H9 (cell line): ENCODE measurements at regions not wholly inside any gene's neighbourhood (a gene's known extent, or its start where the extent isn't known, plus 50 kb on each side); places are given as distances from the start of the nearest gene placed in this dataset.

ENCODE experiments used
- DNase-seq: peaks from one replicate; pipeline ENCODE4 v3.0.0-alpha.2; 2017
- H2AFZ ChIP-seq: one replicate; pipeline ENCODE4 v1.6.1; 2013; ENCODE audit warnings: mild to moderate bottlenecking, low read length, control low read depth, moderate library complexity
- H2AK5ac ChIP-seq: 2 replicates; pipeline ENCODE4 v1.6.1; 2013; ENCODE audit warnings: low read length, control low read depth, mixed read lengths; ENCODE audit not compliant: insufficient read length
- H2BK120ac ChIP-seq: one replicate; pipeline ENCODE4 v1.6.1; 2013; ENCODE audit warnings: low read depth, mild to moderate bottlenecking, low read length, control low read depth, inconsistent platforms; ENCODE audit not compliant: poor library complexity, severe bottlenecking
- H2BK12ac ChIP-seq: 2 replicates; pipeline ENCODE4 v1.6.1; 2013; ENCODE audit warnings: low read length, control low read depth, mixed read lengths, low read depth; ENCODE audit not compliant: insufficient read length
- H2BK15ac ChIP-seq: 2 replicates; pipeline ENCODE4 v1.6.1; 2013; ENCODE audit warnings: low read depth, low read length, control low read depth
- H2BK20ac ChIP-seq: one replicate; pipeline ENCODE4 v1.6.1; 2013; ENCODE audit warnings: low read depth, mild to moderate bottlenecking, low read length, control low read depth, inconsistent platforms; ENCODE audit not compliant: poor library complexity, severe bottlenecking
- H2BK5ac ChIP-seq: 2 replicates; pipeline ENCODE4 v1.6.1; 2013; ENCODE audit warnings: low read length, control low read depth, mixed read lengths; ENCODE audit not compliant: insufficient read length
- H3K14ac ChIP-seq: 2 replicates; pipeline ENCODE4 v1.6.1; 2013; ENCODE audit warnings: low read length, control low read depth; ENCODE audit not compliant: insufficient read depth
- H3K18ac ChIP-seq: 2 replicates; pipeline ENCODE4 v1.6.1; 2013; ENCODE audit warnings: low read depth, mild to moderate bottlenecking, mixed read lengths, low read length, control low read depth; ENCODE audit not compliant: insufficient read length
- H3K23ac ChIP-seq: 2 replicates; pipeline ENCODE4 v1.6.1; 2013; ENCODE audit warnings: low read length, control low read depth, mixed read lengths, low read depth; ENCODE audit not compliant: insufficient read length
- H3K23me2 ChIP-seq: 2 replicates; pipeline ENCODE4 v1.6.1; 2013; ENCODE audit warnings: low read depth, mild to moderate bottlenecking, mixed read lengths, low read length, control low read depth; ENCODE audit not compliant: insufficient read length, poor library complexity, severe bottlenecking
- H3K27ac ChIP-seq: 2 replicates; pipeline ENCODE4 v1.5.1; 2013; ENCODE audit warnings: low read length, control low read depth, mixed read lengths, low read depth; ENCODE audit not compliant: insufficient read length
- H3K27me3 ChIP-seq: 2 replicates; pipeline ENCODE4 v1.6.1; 2013; ENCODE audit warnings: low read length, control low read depth, inconsistent platforms; ENCODE audit not compliant: insufficient read depth
- H3K4ac ChIP-seq: 2 replicates; pipeline ENCODE4 v1.6.1; 2013; ENCODE audit warnings: low read depth, mild to moderate bottlenecking, control low read depth, inconsistent platforms, low read length, moderate library complexity
- H3K4me1 ChIP-seq: 2 replicates; pipeline ENCODE4 v1.6.1; 2013; ENCODE audit warnings: low read length, control low read depth, inconsistent platforms; ENCODE audit not compliant: insufficient read depth
- H3K4me2 ChIP-seq: 2 replicates; pipeline ENCODE4 v1.6.1; 2013; ENCODE audit warnings: low read length, control low read depth, mixed read lengths; ENCODE audit not compliant: insufficient read length, insufficient read depth
- H3K56ac ChIP-seq: 2 replicates; pipeline ENCODE4 v1.6.1; 2013; ENCODE audit warnings: low read depth, mild to moderate bottlenecking, mixed read lengths, low read length, control low read depth; ENCODE audit not compliant: insufficient read length
- H3K79me1 ChIP-seq: 2 replicates; pipeline ENCODE4 v1.6.1; 2013; ENCODE audit warnings: low read depth, mild to moderate bottlenecking, moderate library complexity, low read length, control low read depth, inconsistent platforms; ENCODE audit not compliant: insufficient read depth, poor library complexity, severe bottlenecking
- H3K79me2 ChIP-seq: 2 replicates; pipeline ENCODE4 v1.6.1; 2013; ENCODE audit warnings: low read length, control low read depth, inconsistent platforms; ENCODE audit not compliant: insufficient read depth
- H3K9ac ChIP-seq: 2 replicates; pipeline ENCODE4 v1.6.1; 2013; ENCODE audit warnings: low read length, control low read depth, mixed read lengths; ENCODE audit not compliant: insufficient read length; ENCODE audit errors: extremely low read depth
- H3K9me3 ChIP-seq: one replicate; pipeline ENCODE4 v1.6.1; 2013; ENCODE audit warnings: low read depth, low read length, inconsistent platforms; ENCODE audit not compliant: control insufficient read depth
- H3T11ph ChIP-seq: one replicate; pipeline ENCODE4 v1.6.1; 2013; ENCODE audit warnings: mild to moderate bottlenecking, low read length, control low read depth, inconsistent platforms
- H4K20me1 ChIP-seq: one replicate; pipeline ENCODE4 v1.6.1; 2013; ENCODE audit not compliant: control insufficient read depth, insufficient read length, insufficient read depth
- H4K5ac ChIP-seq: 2 replicates; pipeline ENCODE4 v1.6.1; 2013; ENCODE audit warnings: low read depth, mild to moderate bottlenecking, mixed read lengths, low read length, control low read depth; ENCODE audit not compliant: insufficient read length
- H4K8ac ChIP-seq: replicated peaks from 2 replicates; pipeline ENCODE4 v1.6.1; 2013; ENCODE audit warnings: low read length, control low read depth, mixed read lengths, low read depth; ENCODE audit not compliant: insufficient read length
- H4K91ac ChIP-seq: 2 replicates; pipeline ENCODE4 v1.6.1; 2013; ENCODE audit warnings: low read depth, mild to moderate bottlenecking, moderate library complexity, mixed read lengths, low read length, control low read depth; ENCODE audit not compliant: insufficient read length
- H3K27ac Mint-ChIP-seq, 3 experiments: 2 replicates in 2 of 3; 3 replicates in 1 of 3; pipeline ENCODE4 v1.8.0; 2020 to 2021; ENCODE audit warnings: mixed read lengths in 3 of 3, mild to moderate bottlenecking in 1 of 3, moderate library complexity in 1 of 3
- H3K27me3 Mint-ChIP-seq: 2 replicates; pipeline ENCODE4 v1.8.0; 2021; ENCODE audit warnings: low read depth, mild to moderate bottlenecking, moderate library complexity, mixed read lengths
- H3K36me3 Mint-ChIP-seq, 3 experiments: 2 replicates in 2 of 3; 3 replicates in 1 of 3; pipeline ENCODE4 v1.8.0; 2020 to 2021; ENCODE audit warnings: low read depth in 3 of 3, mixed read lengths in 3 of 3; ENCODE audit not compliant: insufficient read depth in 1 of 3
- H3K4me1 Mint-ChIP-seq, 2 experiments: 2 replicates each; pipeline ENCODE4 v1.8.0; 2020; ENCODE audit warnings: mixed read lengths in 2 of 2
- H3K4me3 Mint-ChIP-seq, 2 experiments: 2 replicates in 1 of 2; 3 replicates in 1 of 2; pipeline ENCODE4 v1.8.0; 2020 to 2021; ENCODE audit warnings: mild to moderate bottlenecking in 2 of 2, mixed read lengths in 2 of 2, moderate library complexity in 1 of 2
- H3K9me3 Mint-ChIP-seq, 2 experiments: 2 replicates in 1 of 2; 3 replicates in 1 of 2; pipeline ENCODE4 v1.8.0; 2020; ENCODE audit warnings: mild to moderate bottlenecking in 2 of 2, mixed read lengths in 2 of 2, moderate library complexity in 1 of 2
- CTCF ChIP-seq: fragments of 200-600 bp; sonication (generic); conservative IDR thresholded peaks from 3 replicates; pipeline ENCODE4 v1.8.0; 2021; ENCODE audit warnings: antibody characterized with exemption, mild to moderate bottlenecking
- WGBS: extraction: QIAGEN DNeasy Blood & Tissue Kit; methylation state at CpG from one replicate; pipeline ENCODE4 v1.1.7; 2013; ENCODE audit warnings: missing lambda C conversion rate, low lambda C conversion rate, mixed read lengths; ENCODE audit not compliant: insufficient read length; ENCODE audit errors: extremely low coverage; 5-methylcytosine and 5-hydroxymethylcytosine counted together

DNA sequence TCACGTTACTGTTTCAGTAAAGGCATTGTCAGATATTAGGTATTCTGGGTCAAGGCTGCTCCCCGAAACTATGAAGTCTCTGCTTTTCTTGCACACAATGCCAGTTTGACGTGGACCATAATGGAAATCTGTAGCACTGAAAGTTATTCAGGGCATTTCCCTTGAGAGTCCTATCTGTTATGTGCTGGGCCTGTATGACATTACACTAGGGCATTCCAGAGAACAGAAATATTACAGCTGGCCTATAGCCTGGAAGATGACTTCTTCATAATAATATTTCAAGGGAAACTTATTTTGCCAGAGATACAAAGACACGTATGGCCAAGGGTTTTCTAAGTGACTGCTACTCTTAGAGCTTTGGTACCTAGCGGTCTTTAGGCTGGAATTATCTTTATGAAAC lies 613.6 kb upstream of the CBLB start:
- Histone ChIP-seq H3K23me2 (no peaks in the 10 kb centered on the region), H3K27me3 (no peaks in the 10 kb centered on the region), H3K14ac (no peak overlapping the region), H2BK120ac (no peak overlapping the region), H3K4me2 (no peak overlapping the region), H3K79me2 (no peaks in the 10 kb centered on the region), H2BK20ac (no peak overlapping the region), H2BK12ac (no peak overlapping the region), H3K18ac (no peak overlapping the region), H4K91ac (no peak overlapping the region), H2AFZ (no peak overlapping the region), H3K9ac (no peak overlapping the region), H3K79me1 (no peaks in the 10 kb centered on the region), H3K4ac (no peak overlapping the region), H4K5ac (no peak overlapping the region), H3K27ac (no peak overlapping the region), H4K8ac (no peak overlapping the region), H2AK5ac (no peak overlapping the region), H2BK5ac (no peak overlapping the region), H4K20me1 (no peaks in the 10 kb centered on the region), H3K4me1 (peaks cover 3% of the 10 kb centered on the region; the same call in 1 of the 2 replicates), H3K56ac (no peak overlapping the region), H3K23ac (no peak overlapping the region), H3K9me3 (no peaks in the 10 kb centered on the region), H2BK15ac (no peak overlapping the region), H3T11ph (no peak overlapping the region)
- H3K4me3 Mint-ChIP-seq: no peak overlapping the region
- peaks cover 9 to 10% of the 10 kb centered on the region in 2 experiments for H3K9me3 Mint-ChIP-seq
- WGBS: no CpG with 5 or more reads among the region's 5 CpGs
- TF ChIP-seq CTCF: no peak
- H3K36me3 Mint-ChIP-seq: peaks cover 3 to 23% (median 7%) of the 10 kb centered on the region in 3 experiments; a peak in 6 of 7 replicates
- no peak for DNase-seq
- H3K4me1 Mint-ChIP-seq: peaks cover 22 to 28% of the 10 kb centered on the region in 2 experiments
- H3K27ac Mint-ChIP-seq: no peak overlapping the region
- H3K27me3 Mint-ChIP-seq: no peaks in the 10 kb centered on the region
